ENCODE measurements at regions not wholly inside any gene's neighbourhood (a gene's known extent, or its start where the extent isn't known, plus 50 kb on each side); places are given as distances from the start of the nearest gene placed in this dataset.

DNA sequence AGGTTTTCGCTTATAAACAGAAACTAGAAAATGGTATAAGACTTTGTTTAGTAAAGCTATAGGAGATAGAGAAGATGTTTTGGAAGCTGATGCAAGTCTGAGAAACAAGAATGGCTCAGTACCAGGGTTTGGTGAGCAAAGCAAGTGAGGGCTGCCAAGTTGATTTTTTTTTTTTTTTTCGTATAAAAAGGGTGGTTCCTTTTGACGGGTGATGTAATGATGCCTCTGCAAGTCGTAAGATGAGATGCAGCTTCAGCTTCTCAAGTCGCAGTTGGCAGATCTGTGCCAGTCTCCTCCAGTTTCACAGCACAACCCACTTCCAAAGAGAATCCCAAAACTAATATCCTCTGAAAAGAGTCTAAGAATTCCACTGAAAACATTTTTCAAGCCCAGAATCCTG is 252.8 kb upstream of the CDH4 start:
- no peak for DNase-seq (ENCODE audit: low spot score)

DNA sequence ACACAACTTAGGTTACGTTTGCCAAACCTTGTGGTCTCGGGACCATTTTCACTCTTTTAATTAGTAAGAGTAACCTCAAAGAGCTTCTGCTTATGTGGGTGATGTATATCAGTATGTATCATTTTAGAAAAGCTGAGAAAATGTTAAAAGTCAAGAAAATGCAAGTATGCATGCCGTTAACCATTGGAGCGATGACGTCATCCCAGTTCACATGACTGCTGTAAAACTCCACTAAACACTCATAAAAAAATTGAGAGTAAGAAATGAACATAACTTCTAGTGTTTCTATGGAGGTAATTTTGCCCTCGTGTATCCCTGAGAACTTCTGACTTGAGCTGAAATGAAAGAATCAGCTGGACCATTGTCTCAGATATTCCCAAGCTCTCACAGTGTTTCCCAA is 250.0 kb upstream of the CDH4 start:
- DNase-seq (ENCODE audit: low spot score), result no peak

DNA sequence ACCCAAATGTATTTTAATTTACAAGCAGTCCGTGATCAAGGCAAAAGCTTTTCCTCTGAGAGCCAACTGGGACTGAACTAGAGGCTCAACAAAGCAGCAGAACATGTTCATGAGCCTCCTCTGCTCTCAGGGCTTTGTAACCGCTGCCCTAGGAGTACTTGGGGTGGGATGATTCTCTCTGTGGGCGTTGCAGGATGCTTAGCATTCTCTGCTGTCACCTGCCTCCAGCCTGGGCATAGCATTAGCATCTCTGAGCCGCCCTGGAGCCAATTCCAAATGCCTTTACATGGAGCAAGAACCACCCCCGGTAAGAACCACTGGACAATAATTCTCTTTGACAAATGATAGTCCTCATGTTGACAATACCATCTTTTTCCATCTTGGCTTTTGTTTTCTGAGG is 237.6 kb upstream of the CDH4 start:
- DNase-seq (ENCODE audit: low spot score), result no peak

DNA sequence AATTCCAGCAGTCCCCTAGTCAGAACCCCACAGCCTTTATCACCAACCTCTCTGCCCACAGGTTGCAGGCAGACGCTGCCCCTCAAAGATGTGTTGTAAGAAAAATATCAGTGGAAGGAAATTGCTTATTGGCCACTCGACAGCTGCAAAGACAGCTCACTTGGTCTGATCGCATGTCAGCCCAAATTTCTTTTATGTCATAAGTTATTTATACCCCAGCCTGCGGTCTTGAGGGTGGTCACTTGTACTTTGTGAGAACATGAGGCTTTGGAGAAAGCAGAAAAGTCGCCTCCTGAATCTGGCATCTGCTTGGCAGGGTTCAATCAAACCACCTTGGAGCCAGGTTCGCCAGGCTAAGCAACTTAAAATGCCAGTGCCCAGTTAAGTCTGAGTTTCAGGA is 236.5 kb upstream of the CDH4 start:
- no peak for DNase-seq (ENCODE audit: low spot score)

DNA sequence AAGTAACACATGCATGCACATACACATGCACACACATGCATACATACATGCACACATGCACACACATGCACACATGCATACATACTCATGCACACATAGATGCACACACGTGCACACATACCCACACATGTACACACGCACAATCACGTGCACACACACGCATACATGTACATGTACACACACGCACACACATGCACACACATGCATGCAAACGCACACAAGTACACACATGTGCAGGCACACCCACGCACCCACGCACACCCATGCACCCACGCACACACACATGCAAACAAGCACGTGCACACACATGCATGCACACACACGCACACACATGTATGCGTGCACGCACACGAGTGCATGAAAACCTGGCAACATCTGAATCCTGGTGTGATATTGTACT is 232.7 kb upstream of the CDH4 start:
- no peak for DNase-seq (ENCODE audit: low spot score)

DNA sequence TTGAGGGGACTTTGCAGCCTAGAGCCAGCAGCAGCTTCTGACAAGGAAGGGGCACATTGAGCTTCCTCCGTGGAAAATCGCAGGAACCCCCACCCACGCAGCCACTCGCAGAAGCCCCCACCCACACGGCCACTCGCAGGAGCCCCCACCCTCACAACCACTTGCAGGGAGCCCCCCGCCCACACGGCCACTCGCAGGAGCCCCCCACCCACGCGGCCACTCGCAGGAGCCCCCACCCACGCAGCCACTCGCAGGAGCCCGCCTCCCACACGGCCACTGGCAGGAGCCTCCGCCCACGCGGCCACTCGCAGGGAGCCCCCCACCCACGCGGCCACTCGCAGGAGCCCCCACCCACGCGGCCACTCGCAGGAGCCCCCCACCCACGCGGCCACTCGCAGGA is 228.4 kb upstream of the CDH4 start:
- DNase-seq (ENCODE audit: low spot score), result no peak

GRCh38 chr20:61024390-61024789 is 227.7 kb upstream of the CDH4 start:
- DNase-seq (ENCODE audit: low spot score), result no peak

GRCh38 chr20:61025536-61025935 is 226.5 kb upstream of the CDH4 start:
- DNase-seq (ENCODE audit: low spot score), result no peak

DNA sequence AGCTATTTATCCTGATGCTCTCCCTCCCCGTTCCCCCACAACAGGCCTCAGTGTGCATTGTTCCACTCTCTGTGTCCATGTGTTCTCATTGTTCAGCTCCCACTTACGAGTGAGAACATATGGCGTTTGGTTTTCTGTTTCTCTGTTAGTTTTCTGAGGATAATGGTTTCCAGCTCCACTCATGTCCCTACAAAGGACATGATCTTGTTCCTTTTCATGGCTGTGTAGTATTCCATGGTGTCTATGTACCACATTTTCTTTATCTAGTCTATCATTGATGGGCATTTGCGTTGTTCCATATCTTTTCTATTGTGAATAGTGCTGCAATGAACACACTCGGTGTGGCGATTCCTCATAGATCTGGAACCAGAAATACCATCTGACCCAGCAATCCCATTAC is 225.9 kb upstream of the CDH4 start:
- DNase-seq (ENCODE audit: low spot score), result no peak

DNA sequence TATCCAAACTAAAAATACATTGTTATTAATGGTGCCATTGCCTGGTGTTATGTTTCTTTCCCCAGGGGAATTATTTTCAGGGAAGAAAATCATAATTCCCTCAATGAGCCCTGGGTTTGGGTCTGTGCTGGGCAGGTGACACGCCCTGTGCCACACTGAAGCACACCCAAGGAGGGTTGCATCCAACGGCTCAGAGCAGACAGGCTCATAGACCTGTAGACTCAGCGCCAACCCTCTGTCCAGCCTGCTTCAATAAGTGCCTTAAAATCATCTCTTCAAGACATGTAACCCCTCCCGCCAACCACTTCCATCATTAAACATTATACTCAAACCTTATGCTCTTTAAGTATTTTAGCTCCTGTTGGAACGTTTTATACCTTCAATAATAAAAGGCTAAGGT is 225.3 kb upstream of the CDH4 start:
- DNase-seq (ENCODE audit: low spot score), result no peak

GRCh38 chr20:61027218-61027617 is 224.8 kb upstream of the CDH4 start:
- no peak for DNase-seq (ENCODE audit: low spot score)

DNA sequence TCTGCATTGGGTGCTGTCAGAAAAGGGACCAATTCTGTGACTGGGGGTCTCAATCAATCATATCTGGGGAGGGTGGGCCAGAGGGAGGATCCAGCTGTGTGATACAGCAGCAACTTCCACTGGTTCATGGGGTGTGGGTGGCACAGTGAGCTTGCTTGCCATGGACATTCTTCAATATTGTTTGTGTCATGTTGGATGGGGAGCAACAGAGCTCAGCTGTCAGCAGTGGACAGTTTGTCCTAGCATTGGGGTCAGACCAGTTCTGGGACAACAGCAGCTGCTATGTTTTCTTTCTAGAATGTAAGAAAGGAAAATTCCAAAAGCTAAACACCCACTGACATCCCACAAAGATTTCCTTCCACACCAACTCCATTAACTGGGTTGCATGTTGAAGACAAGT is 221.9 kb upstream of the CDH4 start:
- no peak for DNase-seq (ENCODE audit: low spot score)

GRCh38 chr20:61031101-61031830 is 220.8 kb upstream of the CDH4 start:
- DNase-seq (ENCODE audit: low spot score), result no peak

- DNase-seq (ENCODE audit: low spot score), result no peak
Observed at GRCh38 chr20:61037498-61037897, 214.6 kb upstream of the CDH4 start.

GRCh38 chr20:61041481-61041880 is 210.6 kb upstream of the CDH4 start:
- no peak for DNase-seq (ENCODE audit: low spot score)

- DNase-seq (ENCODE audit: low spot score), result no peak
Observed at GRCh38 chr20:61042506-61043385, 209.3 kb upstream of the CDH4 start.

- DNase-seq (ENCODE audit: low spot score), result no peak
Observed at GRCh38 chr20:61043681-61044080, 208.4 kb upstream of the CDH4 start.

- no peak for DNase-seq (ENCODE audit: low spot score)
Observed at GRCh38 chr20:61044499-61044898, 207.6 kb upstream of the CDH4 start.

DNA sequence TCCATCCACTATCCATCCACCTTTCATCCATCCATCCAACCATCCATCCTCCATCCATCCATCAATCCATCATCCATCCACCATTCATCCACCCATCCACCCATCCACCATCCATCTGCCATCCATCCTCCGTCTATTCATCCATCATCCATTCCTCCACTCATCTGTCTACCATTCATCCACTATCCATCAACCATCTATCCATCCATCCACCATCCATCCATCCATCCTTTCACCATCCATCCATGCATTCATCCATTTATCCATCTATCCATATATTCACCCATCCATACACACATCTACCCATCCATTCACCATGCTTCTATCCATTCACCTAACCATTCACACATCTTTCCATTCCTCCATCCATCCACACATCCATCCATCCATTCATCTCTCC is 207.0 kb upstream of the CDH4 start:
- no peak for DNase-seq (ENCODE audit: low spot score)

DNA sequence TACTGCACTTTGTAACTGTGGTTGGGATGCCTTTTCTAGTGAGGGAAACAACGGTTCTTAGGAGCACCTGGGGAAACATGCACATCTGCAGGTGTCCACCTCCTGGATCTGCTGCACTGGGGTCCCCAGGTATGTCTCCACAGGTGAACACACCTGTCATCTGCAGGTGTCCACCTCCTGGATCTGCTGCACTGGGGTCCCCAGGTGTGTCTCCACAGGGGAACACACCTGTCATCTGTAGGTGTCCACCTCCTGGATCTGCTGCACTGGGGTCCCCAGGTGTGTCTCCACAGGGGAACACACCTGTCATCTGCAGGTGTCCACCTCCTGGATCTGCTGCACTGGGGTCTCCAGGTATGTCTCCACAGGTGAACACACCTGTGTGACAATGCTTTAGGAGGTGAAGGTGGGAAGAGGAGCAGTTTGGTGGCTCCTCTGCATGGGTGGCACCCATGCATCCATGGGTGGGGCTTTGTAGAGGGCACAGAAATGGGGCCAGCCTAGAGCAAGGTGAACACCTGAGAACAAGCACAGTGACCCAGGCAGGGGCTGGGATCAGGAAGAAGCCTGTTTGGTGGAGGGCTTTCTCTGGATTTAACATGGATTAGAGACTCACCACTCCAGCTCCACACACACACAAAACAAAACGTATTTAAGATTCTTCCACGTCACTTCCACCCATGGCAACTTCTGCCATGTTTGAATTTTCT is 206.0 kb upstream of the CDH4 start:
- no peak for DNase-seq (ENCODE audit: low spot score)

GRCh38 chr20:61046721-61047351 is 205.2 kb upstream of the CDH4 start:
- no peak for DNase-seq (ENCODE audit: low spot score)

DNA sequence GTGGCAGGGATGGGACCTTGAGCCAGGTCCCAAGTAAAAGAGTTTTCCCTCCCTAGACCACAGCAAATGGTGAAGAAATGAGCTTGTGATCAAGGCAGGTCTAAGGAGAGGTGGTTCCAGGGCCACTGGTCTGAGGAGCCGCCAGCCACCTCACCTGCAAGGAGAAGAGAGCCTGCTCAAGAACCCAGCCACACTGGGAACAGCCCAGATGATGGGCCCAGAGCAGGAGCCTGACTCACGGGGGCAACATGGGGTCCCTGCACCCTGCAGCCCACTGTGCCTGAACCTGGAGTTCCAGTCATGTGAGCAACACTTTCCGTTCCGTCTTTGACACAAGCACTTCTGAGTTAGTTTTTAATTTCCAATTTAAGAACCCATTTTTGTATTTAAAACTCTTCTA is 204.5 kb upstream of the CDH4 start:
- DNase-seq (ENCODE audit: low spot score), result no peak

DNA sequence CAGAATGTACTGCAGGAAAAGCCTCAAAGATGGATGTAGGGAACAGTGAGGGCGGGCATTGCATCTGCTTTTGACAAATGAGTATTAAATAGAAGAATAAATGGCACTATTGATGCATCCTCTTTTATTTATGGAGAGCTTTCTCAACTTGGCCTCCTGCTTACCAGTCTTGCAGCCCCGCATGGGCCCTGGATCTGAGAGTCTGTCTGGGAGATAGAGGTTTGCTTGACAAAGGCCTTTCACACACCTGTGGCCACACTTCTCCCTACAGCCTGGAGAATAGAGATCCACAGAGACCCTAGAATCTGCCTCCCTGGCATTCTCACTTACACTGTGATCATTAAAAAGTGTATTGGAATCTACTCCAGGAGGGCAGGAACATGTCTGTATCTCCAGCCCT is 203.8 kb upstream of the CDH4 start:
- no peak for DNase-seq (ENCODE audit: low spot score)
